GM10248 (cell line): ENCODE measurements at regions not wholly inside any gene's neighbourhood (a gene's known extent, or its start where the extent isn't known, plus 50 kb on each side); places are given as distances from the start of the nearest gene placed in this dataset.

ENCODE experiments used
- CTCF ChIA-PET: fragments of 300-600 bp; sonication (Branson Sonifier 250); formaldehyde crosslinking; extraction: SDS; loops from one replicate; lab custom pipeline; 2021; ENCODE audit warnings: antibody characterized with exemption; lab: Yijun Ruan, JAX
- POLR2A ChIA-PET: fragments of 350-650 bp; sonication (Branson Sonifier 250); formaldehyde crosslinking; extraction: SDS; loops from one replicate; lab custom pipeline; 2020; ENCODE audit warnings: antibody characterized with exemption; lab: Yijun Ruan, JAX
- DNase-seq: peaks from one replicate; pipeline ENCODE4 v3.0.0; 2012; ENCODE audit errors: extremely low spot score
- CTCF ChIP-seq: IDR thresholded peaks from 2 replicates; pipeline ENCODE4 v1.5.1; 2012; ENCODE audit warnings: mild to moderate bottlenecking, low read depth; ENCODE audit errors: extremely low read depth, missing control alignments, control extremely low read depth

DNA sequence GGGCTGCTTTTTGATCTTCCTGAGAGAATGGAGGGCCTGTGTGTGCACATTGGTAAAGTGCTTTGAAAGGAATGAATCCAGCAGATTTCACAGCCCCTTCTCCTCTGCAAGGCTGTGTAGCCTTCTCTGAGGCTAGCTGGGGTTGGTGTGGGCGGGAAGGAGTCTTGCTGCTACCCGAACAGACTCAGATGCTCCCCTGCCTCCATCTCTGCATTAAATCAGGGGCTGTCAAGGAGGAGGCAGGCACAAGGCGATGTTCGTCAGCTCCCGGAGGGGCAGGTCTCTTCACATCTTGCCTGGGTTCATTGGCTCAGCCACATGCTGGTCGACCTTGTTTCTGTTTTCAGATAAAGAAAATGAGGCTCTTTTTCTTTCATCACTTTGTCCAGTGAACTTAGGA is 291.5 kb upstream of the SULF2 start:
- TF ChIP-seq CTCF, result no peak
- no peak for DNase-seq
- ChIA-PET POLR2A (no interaction called here), CTCF (interaction anchor here (0.8 to 1.1 kb wide), 2 partner anchors 236 to 544 kb away, joined by 3 read pairs; no protein-coding TSS in a partner anchor)

DNA sequence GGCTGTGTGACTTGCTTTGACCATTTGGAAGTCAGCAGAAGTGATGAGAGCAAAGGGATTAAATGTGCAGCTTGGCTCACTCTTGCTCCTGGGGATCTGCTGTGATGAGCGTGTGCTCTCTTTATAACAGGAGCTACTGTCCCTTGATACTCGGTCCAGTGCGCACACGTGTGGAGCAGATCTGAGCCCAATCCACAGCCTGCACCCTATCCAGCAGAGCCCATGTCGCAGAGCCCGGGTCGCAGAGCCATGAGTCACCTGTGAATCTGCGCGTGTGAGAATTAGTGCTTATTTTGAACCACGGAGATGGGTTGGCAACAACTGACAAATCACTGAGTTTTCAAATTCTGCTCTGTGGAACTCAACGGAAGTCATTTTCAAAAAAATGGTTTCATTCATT is 291.0 kb upstream of the SULF2 start:
- DNase-seq, result no peak
- CTCF ChIA-PET, result interaction anchor here (0.8 to 1.1 kb wide), 2 partner anchors 235 to 544 kb away, joined by 3 read pairs; no protein-coding TSS in a partner anchor
- POLR2A ChIA-PET, result no interaction called here
- no peak for TF ChIP-seq CTCF

DNA sequence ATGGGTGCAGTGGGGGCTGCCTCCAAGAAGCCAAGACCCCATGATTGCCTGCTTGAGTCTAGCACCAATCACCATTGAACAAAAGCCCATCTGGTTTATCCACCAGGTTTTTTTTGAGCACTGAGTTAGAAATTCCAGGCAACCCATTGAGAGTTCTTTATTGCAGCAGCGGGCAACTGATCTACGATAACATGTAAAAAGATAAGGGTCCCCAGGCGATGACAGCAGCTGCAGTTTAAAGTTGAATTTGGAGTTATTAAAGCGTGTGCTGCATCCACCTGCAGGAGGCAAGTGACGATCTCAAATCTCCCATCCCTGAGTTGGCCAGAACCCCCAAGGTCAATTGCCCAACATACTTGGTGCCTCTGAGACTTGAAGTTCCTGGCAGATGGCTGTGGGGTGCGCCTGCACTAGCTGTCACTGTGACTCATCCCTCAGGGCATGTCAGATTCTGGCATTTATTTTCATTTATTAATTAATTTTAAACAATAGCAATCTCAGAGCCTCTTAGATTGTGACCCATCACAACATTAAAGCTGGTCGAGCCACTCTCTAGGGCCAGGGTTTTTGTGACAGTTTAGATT is 290.4 kb upstream of the SULF2 start:
- ChIA-PET POLR2A (no interaction called here), CTCF (interaction anchor here (0.8 to 1.1 kb wide), 2 partner anchors 235 to 545 kb away, joined by 3 read pairs; no protein-coding TSS in a partner anchor)
- TF ChIP-seq CTCF, result no peak
- DNase-seq, result no peak

GRCh38 chr20:48070991-48071652 is 285.8 kb upstream of the SULF2 start:
- DNase-seq, result no peak
- ChIA-PET CTCF (interaction anchor here (1.0 kb wide), 1 partner anchor 10 kb away, joined by 3 read pairs; no protein-coding TSS in a partner anchor), POLR2A (no interaction called here)
- no peak for TF ChIP-seq CTCF

DNA sequence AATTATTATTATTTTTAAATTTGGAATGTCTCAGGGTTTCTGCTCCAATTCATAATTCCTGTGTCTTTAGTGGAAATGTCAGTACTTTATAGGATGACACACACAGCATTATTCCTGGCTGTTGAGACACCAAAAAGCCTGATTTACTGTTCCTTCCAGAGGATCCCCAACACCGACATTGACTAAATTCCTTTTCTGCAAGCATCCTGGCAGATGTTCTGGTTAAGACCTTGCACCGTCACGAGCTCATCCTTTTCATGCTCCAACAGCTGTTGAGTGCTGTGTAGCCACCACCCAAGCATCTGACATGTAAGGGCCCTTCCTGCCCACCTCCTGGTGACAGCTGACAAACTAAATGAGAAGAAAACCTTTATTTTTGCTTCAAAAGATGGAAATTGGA is 284.3 kb upstream of the SULF2 start:
- no peak for TF ChIP-seq CTCF
- DNase-seq, result no peak
- ChIA-PET POLR2A (no interaction called here), CTCF (interaction anchor here (1.3 to 1.5 kb wide), 3 partner anchors 10 to 15 kb away, joined by 3 to 4 read pairs (median 3); no protein-coding TSS in a partner anchor)

DNA sequence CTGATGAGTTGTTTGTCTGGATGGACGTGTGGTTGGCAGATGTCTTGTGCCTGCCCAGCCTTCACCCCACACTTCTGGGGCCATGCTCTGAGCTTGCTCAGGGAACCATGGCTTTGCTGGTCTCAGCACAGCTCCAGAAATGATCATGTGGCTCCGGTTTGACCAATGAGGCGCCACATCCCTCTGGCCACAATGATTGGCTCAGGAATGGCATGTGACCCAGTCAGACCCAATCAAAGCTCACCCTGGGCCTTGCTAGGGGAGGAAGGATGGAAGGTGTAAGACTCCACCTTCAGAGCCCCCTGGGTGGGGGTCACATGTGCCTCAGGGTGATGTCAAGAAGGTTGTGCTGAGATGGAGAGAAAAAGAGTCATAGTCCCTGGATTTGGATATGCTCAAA is 281.6 kb upstream of the SULF2 start:
- no peak for TF ChIP-seq CTCF
- no peak for DNase-seq
- CTCF ChIA-PET, result no interaction called here
- POLR2A ChIA-PET, result no interaction called here
